ENCODE measurements at regions not wholly inside any gene's neighbourhood (a gene's known extent, or its start where the extent isn't known, plus 50 kb on each side); places are given as distances from the start of the nearest gene placed in this dataset.

- TF ChIP-seq CTCF (IDR thresholded peaks at IDR 0.05 in 2 of 3, conservative IDR thresholded peaks at IDR 0.05 in 1 of 3; ENCODE audit: control insufficient read depth in 2 of 3, extremely low read depth in 1 of 3, insufficient read depth in 1 of 3, low read depth in 3 of 3, low read length in 3 of 3) (no peak), EP300 (IDR thresholded peaks at IDR 0.05; ENCODE audit: borderline replicate concordance in 1 of 2, control insufficient read depth in 1 of 2, low read depth in 2 of 2, low read length in 2 of 2) (no peak), ATF3 (IDR thresholded peaks at IDR 0.05; ENCODE audit: borderline replicate concordance, extremely low read depth, low read depth, low read length) (no peak), GATAD2B (conservative IDR thresholded peaks at IDR 0.05; ENCODE audit: low read depth) (no peak), ETV6 (conservative IDR thresholded peaks at IDR 0.05 in 1 of 2, IDR thresholded peaks at IDR 0.05 in 1 of 2; ENCODE audit: borderline replicate concordance in 1 of 2, low read depth in 1 of 2) (no peak), ZNF622 (IDR thresholded peaks at IDR 0.05) (no peak)
- TF ChIP-seq, protein P1, sequence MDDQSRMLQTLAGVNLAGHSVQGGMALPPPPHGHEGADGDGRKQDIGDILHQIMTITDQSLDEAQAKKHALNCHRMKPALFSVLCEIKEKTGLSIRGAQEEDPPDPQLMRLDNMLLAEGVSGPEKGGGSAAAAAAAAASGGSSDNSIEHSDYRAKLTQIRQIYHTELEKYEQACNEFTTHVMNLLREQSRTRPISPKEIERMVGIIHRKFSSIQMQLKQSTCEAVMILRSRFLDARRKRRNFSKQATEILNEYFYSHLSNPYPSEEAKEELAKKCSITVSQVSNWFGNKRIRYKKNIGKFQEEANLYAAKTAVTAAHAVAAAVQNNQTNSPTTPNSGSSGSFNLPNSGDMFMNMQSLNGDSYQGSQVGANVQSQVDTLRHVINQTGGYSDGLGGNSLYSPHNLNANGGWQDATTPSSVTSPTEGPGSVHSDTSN (IDR thresholded peaks at IDR 0.05; ENCODE audit: insufficient replicate concordance, low read depth, low read length) = no peak
- TF ChIP-seq, protein P2, sequence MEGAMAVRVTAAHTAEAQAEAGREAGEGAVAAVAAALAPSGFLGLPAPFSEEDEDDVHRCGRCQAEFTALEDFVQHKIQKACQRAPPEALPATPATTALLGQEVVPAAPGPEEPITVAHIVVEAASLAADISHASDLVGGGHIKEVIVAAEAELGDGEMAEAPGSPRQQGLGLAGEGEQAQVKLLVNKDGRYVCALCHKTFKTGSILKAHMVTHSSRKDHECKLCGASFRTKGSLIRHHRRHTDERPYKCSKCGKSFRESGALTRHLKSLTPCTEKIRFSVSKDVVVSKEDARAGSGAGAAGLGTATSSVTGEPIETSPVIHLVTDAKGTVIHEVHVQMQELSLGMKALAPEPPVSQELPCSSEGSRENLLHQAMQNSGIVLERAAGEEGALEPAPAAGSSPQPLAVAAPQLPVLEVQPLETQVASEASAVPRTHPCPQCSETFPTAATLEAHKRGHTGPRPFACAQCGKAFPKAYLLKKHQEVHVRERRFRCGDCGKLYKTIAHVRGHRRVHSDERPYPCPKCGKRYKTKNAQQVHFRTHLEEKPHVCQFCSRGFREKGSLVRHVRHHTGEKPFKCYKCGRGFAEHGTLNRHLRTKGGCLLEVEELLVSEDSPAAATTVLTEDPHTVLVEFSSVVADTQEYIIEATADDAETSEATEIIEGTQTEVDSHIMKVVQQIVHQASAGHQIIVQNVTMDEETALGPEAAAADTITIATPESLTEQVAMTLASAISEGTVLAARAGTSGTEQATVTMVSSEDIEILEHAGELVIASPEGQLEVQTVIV (IDR thresholded peaks at IDR 0.05; ENCODE audit: borderline replicate concordance, partially characterized antibody) = no peak
Measured at GRCh38 chr1:29824025-29824424, 587.7 kb downstream of the PTPRU start.
